ENCODE measurements at regions not wholly inside any gene's neighbourhood (a gene's known extent, or its start where the extent isn't known, plus 50 kb on each side); places are given as distances from the start of the nearest gene placed in this dataset.

- Mint-ChIP-seq H3K36me3 (ENCODE audit: insufficient read depth, unreplicated experiment) (no peaks in the 10 kb centered on the region), H3K27me3 (ENCODE audit: unreplicated experiment) (no peaks in the 10 kb centered on the region), H3K4me3 (ENCODE audit: low read depth, unreplicated experiment) (no peak overlapping the region), H3K9me3 (ENCODE audit: low read depth, unreplicated experiment) (peaks cover 8% of the 10 kb centered on the region), H3K4me1 (ENCODE audit: low read depth, unreplicated experiment) (no peaks in the 10 kb centered on the region), H3K27ac (ENCODE audit: unreplicated experiment) (no peak overlapping the region)
- intact Hi-C loops (cut with micrococcal nuclease; ENCODE audit: unreplicated experiment): no loop called here
- TF ChIP-seq, protein P1, sequence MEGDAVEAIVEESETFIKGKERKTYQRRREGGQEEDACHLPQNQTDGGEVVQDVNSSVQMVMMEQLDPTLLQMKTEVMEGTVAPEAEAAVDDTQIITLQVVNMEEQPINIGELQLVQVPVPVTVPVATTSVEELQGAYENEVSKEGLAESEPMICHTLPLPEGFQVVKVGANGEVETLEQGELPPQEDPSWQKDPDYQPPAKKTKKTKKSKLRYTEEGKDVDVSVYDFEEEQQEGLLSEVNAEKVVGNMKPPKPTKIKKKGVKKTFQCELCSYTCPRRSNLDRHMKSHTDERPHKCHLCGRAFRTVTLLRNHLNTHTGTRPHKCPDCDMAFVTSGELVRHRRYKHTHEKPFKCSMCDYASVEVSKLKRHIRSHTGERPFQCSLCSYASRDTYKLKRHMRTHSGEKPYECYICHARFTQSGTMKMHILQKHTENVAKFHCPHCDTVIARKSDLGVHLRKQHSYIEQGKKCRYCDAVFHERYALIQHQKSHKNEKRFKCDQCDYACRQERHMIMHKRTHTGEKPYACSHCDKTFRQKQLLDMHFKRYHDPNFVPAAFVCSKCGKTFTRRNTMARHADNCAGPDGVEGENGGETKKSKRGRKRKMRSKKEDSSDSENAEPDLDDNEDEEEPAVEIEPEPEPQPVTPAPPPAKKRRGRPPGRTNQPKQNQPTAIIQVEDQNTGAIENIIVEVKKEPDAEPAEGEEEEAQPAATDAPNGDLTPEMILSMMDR (IDR thresholded peaks at IDR 0.05; ENCODE audit: unreplicated experiment): no peak
- no TSS peak for BruUV-seq (replicated peaks)
- CTCF ChIA-PET: interaction anchor here (0.6 kb wide), 1 partner anchor 1466 kb away, joined by 5 read pairs; no protein-coding TSS in a partner anchor
- no peak for DNase-seq
Measured at GRCh38 chr6:22025468-22026163, 271.2 kb downstream of the PRL start.

DNA sequence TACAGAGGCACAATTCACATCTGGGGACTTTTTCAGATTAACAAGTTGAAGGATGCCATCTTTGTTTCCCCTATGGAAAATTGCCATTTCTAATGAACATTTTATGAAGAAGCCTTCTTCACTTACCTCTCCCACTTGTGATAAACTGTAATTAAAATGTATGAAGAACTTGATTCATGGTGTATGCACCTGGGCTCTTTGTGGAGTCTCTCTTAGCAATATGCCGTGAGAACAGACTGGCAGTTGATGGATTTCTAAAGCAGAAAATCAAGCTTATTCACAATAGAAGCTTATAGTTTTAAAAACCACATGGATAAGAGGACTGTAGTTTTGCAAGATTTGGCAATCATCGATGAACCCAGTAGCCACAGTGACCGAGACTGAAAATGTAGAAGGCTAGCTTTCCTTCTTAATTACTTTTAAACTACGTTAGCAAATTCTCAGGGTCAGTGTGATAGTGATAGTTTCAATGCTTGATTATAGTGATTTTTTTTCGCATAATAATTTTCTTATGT, 270.6 kb downstream of the PRL start:
- H3K27ac Mint-ChIP-seq (ENCODE audit: unreplicated experiment): no peak overlapping the region
- no peaks in the 10 kb centered on the region for H3K36me3 Mint-ChIP-seq (ENCODE audit: insufficient read depth, unreplicated experiment)
- TF ChIP-seq, protein P1 (IDR thresholded peaks at IDR 0.05; ENCODE audit: unreplicated experiment): no peak
- no peaks in the 10 kb centered on the region for H3K4me1 Mint-ChIP-seq (ENCODE audit: low read depth, unreplicated experiment)
- intact Hi-C loops (cut with micrococcal nuclease; ENCODE audit: unreplicated experiment): no loop called here
- DNase-seq: no peak
- CTCF ChIA-PET: no interaction called here
- no peaks in the 10 kb centered on the region for H3K27me3 Mint-ChIP-seq (ENCODE audit: unreplicated experiment)
- no TSS peak for BruUV-seq (replicated peaks)
- no peak overlapping the region for H3K4me3 Mint-ChIP-seq (ENCODE audit: low read depth, unreplicated experiment)
- peaks cover 8% of the 10 kb centered on the region for H3K9me3 Mint-ChIP-seq (ENCODE audit: low read depth, unreplicated experiment)

DNA sequence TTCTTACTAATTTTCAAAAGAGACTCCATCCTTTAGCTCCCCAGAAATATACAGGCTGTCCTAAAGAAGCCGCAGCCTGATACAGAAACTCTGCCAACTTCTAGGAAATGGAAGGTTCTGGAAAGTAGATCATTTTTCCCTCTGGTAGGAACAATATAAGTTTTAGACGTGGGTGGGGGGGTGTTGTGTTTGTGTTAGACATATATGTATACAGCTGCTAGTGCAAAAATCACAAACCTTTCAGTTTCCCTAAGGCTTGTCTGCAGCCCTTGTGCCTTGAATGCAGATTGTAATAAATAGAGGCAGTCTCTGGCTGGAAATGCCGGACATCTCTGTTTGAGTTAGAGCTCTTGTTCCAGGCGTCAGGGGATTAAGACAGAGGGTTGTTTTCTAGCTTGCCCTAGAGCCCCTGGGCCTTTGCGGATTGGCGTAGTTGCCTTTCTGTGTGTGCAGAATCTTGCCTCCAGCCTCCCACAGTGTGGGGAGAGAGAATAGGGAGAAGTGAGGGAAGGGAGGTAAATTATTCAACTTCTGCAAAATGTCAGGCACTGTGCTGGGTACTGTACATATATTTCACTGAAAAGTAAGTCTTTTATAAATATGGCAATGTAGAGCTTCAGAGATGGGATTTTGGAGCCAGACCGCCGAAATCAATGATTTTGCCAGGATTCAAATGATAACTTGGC, 269.7 kb downstream of the PRL start:
- Mint-ChIP-seq H3K27ac (ENCODE audit: unreplicated experiment) (no peak overlapping the region), H3K9me3 (ENCODE audit: low read depth, unreplicated experiment) (peaks cover 7% of the 10 kb centered on the region), H3K4me3 (ENCODE audit: low read depth, unreplicated experiment) (no peak overlapping the region), H3K36me3 (ENCODE audit: insufficient read depth, unreplicated experiment) (no peaks in the 10 kb centered on the region), H3K4me1 (ENCODE audit: low read depth, unreplicated experiment) (no peaks in the 10 kb centered on the region), H3K27me3 (ENCODE audit: unreplicated experiment) (no peaks in the 10 kb centered on the region)
- CTCF ChIA-PET: interaction anchor here (1.4 kb wide), 1 partner anchor 10 kb away, joined by 4 read pairs; no protein-coding TSS in a partner anchor
- no peak for DNase-seq
- BruUV-seq (replicated peaks): no TSS peak
- intact Hi-C loops (cut with micrococcal nuclease; ENCODE audit: unreplicated experiment): no loop called here
- TF ChIP-seq, protein P1 (IDR thresholded peaks at IDR 0.05; ENCODE audit: unreplicated experiment): no peak

- intact Hi-C loops (cut with micrococcal nuclease; ENCODE audit: unreplicated experiment): no loop called here
- Mint-ChIP-seq H3K36me3 (ENCODE audit: insufficient read depth, unreplicated experiment) (no peaks in the 10 kb centered on the region), H3K9me3 (ENCODE audit: low read depth, unreplicated experiment) (no peaks in the 10 kb centered on the region), H3K4me3 (ENCODE audit: low read depth, unreplicated experiment) (no peak overlapping the region), H3K27ac (ENCODE audit: unreplicated experiment) (no peak overlapping the region), H3K27me3 (ENCODE audit: unreplicated experiment) (no peaks in the 10 kb centered on the region), H3K4me1 (ENCODE audit: low read depth, unreplicated experiment) (no peaks in the 10 kb centered on the region)
- BruUV-seq (replicated peaks): no TSS peak
- TF ChIP-seq, protein P1 (IDR thresholded peaks at IDR 0.05; ENCODE audit: unreplicated experiment): no peak
- no peak for DNase-seq
- CTCF ChIA-PET: interaction anchor here (0.6 kb wide), 1 partner anchor 425 kb away, joined by 3 read pairs; no protein-coding TSS in a partner anchor
Measured at GRCh38 chr6:22028403-22029090, 268.3 kb downstream of the PRL start.

All from Calu3 (cell line).